Activated effector memory CD4-positive, alpha-beta T cell treated with Interleukin-2 at 50 U/mL for 16 hours (primary cell): ENCODE measurements at regions not wholly inside any gene's neighbourhood (a gene's known extent, or its start where the extent isn't known, plus 50 kb on each side); places are given as distances from the start of the nearest gene placed in this dataset.
"Not testable (repeated sequence)": the region's sequence is repeated elsewhere in the genome, so short reads cannot be mapped to it uniquely, and the experiment has no call there.

Experiments
- DNase-seq: peaks from one replicate; pipeline ENCODE4 v3.0.0-alpha.2; 2020

GRCh38 chr4:158122501-158122900, 50.3 kb downstream of the GASK1B start:
- no peak for DNase-seq

GRCh38 chr4:158121161-158121579, 51.7 kb downstream of the GASK1B start:
- DNase-seq, result no peak

- not testable (repeated sequence) for DNase-seq
Observed at GRCh38 chr4:158120645-158121151, 52.1 kb downstream of the GASK1B start.

- no peak for DNase-seq
Observed at GRCh38 chr4:158112611-158113010, 60.2 kb downstream of the GASK1B start.

- no peak for DNase-seq
Observed at GRCh38 chr4:158111241-158111640, 61.6 kb downstream of the GASK1B start.

- DNase-seq, result no peak
Observed at GRCh38 chr4:158102904-158103303, 69.9 kb downstream of the GASK1B start.

GRCh38 chr4:158099686-158100085, 73.1 kb downstream of the GASK1B start:
- DNase-seq, result no peak

- DNase-seq, result no peak
Observed at GRCh38 chr4:158098802-158099201, 74.0 kb downstream of the GASK1B start.

- DNase-seq, result no peak
Observed at GRCh38 chr4:158094413-158095134, 78.3 kb downstream of the GASK1B start.

GRCh38 chr4:158090323-158090722, 82.5 kb downstream of the GASK1B start:
- no peak for DNase-seq

GRCh38 chr4:158089897-158090296, 82.9 kb downstream of the GASK1B start:
- not testable (repeated sequence) for DNase-seq

GRCh38 chr4:158080354-158080753, 92.5 kb downstream of the GASK1B start:
- no peak for DNase-seq

- no peak for DNase-seq
Observed at GRCh38 chr4:158079661-158080060, 93.2 kb downstream of the GASK1B start.

GRCh38 chr4:158077835-158078234, 95.0 kb downstream of the GASK1B start:
- DNase-seq, result no peak

- no peak for DNase-seq
Observed at GRCh38 chr4:158074851-158075250, 98.0 kb downstream of the GASK1B start.

- no peak for DNase-seq
Observed at GRCh38 chr4:158071931-158072330, 100.9 kb downstream of the GASK1B start.

- no peak for DNase-seq
Observed at GRCh38 chr4:158068068-158068467, 104.8 kb downstream of the GASK1B start.

GRCh38 chr4:158067646-158068045, 105.2 kb downstream of the GASK1B start:
- DNase-seq, result no peak

- DNase-seq, result no peak
Observed at GRCh38 chr4:158065603-158066002, 107.2 kb downstream of the GASK1B start.

- no peak for DNase-seq
Observed at GRCh38 chr4:158065176-158065575, 107.6 kb downstream of the GASK1B start.

GRCh38 chr4:158056689-158057245, 116.1 kb downstream of the GASK1B start:
- DNase-seq, result no peak

GRCh38 chr4:158055668-158056067, 117.2 kb downstream of the GASK1B start:
- no peak for DNase-seq

- no peak for DNase-seq
Observed at GRCh38 chr4:158053801-158054200, 119.0 kb downstream of the GASK1B start.

- DNase-seq, result no peak
Observed at GRCh38 chr4:158053086-158053485, 119.7 kb downstream of the GASK1B start.
